ENCODE measurements at regions not wholly inside any gene's neighbourhood (a gene's known extent, or its start where the extent isn't known, plus 50 kb on each side); places are given as distances from the start of the nearest gene placed in this dataset.
A peak's percentile ranks its signal among the peaks of the same experiment; 100 is the strongest.

- TF ChIP-seq POLR2A (IDR thresholded peaks at IDR 0.05): no peak
- TF ChIP-seq, protein P1, sequence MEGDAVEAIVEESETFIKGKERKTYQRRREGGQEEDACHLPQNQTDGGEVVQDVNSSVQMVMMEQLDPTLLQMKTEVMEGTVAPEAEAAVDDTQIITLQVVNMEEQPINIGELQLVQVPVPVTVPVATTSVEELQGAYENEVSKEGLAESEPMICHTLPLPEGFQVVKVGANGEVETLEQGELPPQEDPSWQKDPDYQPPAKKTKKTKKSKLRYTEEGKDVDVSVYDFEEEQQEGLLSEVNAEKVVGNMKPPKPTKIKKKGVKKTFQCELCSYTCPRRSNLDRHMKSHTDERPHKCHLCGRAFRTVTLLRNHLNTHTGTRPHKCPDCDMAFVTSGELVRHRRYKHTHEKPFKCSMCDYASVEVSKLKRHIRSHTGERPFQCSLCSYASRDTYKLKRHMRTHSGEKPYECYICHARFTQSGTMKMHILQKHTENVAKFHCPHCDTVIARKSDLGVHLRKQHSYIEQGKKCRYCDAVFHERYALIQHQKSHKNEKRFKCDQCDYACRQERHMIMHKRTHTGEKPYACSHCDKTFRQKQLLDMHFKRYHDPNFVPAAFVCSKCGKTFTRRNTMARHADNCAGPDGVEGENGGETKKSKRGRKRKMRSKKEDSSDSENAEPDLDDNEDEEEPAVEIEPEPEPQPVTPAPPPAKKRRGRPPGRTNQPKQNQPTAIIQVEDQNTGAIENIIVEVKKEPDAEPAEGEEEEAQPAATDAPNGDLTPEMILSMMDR (IDR thresholded peaks at IDR 0.05): no peak
- peak; percentile 79 for TF ChIP-seq POLR2AphosphoS5 (IDR thresholded peaks at IDR 0.05)
- no peak for TF ChIP-seq EP300 (IDR thresholded peaks at IDR 0.05)
Measured at GRCh38 chr9:80552931-80553330, 981.2 kb downstream of the TLE4 start.
